H1 (cell line): ENCODE measurements at regions not wholly inside any gene's neighbourhood (a gene's known extent, or its start where the extent isn't known, plus 50 kb on each side); places are given as distances from the start of the nearest gene placed in this dataset.

Experiments
- CTCF ChIA-PET: fragments of 300-600 bp; sonication (Branson Sonifier 250); formaldehyde crosslinking; loops from one replicate; lab custom pipeline; 2021; ENCODE audit not compliant: partially characterized antibody; lab: Charles Lee
- POLR2A ChIA-PET: fragments of 300-600 bp; sonication (Branson Sonifier 250); formaldehyde crosslinking; loops from one replicate; lab custom pipeline; 2021; ENCODE audit warnings: inconsistent platforms; ENCODE audit not compliant: partially characterized antibody; lab: Charles Lee
- DNase-seq, 2 experiments: peaks; one replicate each; pipeline versions ENCODE4 v3.0.0 to v3.0.0-alpha.2; 2010 to 2022; ENCODE audit warnings: low spot score in 2 of 2, low read depth in 1 of 2, mixed read lengths in 1 of 2
- FAIRE-seq: peaks from 2 replicates; lab custom pipeline; 2011; peaks lifted over from hg19 to GRCh38; lab: Jason Lieb, UNC
- H2AFZ ChIP-seq: 2 replicates; pipeline ENCODE4 v1.8.1; 2012; ENCODE audit warnings: low read length, inconsistent platforms
- H2AK5ac ChIP-seq: 2 replicates; pipeline ENCODE4 v1.6.1; 2013; ENCODE audit warnings: low read depth, low read length
- H2BK120ac ChIP-seq: replicated peaks from 2 replicates; pipeline ENCODE3; 2013; ENCODE audit warnings: low read depth, low read length, inconsistent platforms
- H2BK12ac ChIP-seq: 2 replicates; pipeline ENCODE4 v1.6.1; 2013; ENCODE audit warnings: low read depth, low read length
- H2BK15ac ChIP-seq: 2 replicates; pipeline ENCODE4 v1.6.1; 2013; ENCODE audit warnings: low read length
- H2BK20ac ChIP-seq: 2 replicates; pipeline ENCODE4 v1.6.1; 2013; ENCODE audit warnings: low read length
- H2BK5ac ChIP-seq: 2 replicates; pipeline ENCODE4 v1.6.1; 2013; ENCODE audit warnings: low read depth, low read length
- H3K14ac ChIP-seq: 2 replicates; pipeline ENCODE4 v1.6.1; 2013; ENCODE audit warnings: inconsistent platforms; ENCODE audit not compliant: insufficient read length
- H3K18ac ChIP-seq: 2 replicates; pipeline ENCODE4 v1.6.1; 2013; ENCODE audit warnings: low read length; ENCODE audit errors: extremely low read depth
- H3K23ac ChIP-seq: 2 replicates; pipeline ENCODE4 v1.6.1; 2013; ENCODE audit warnings: inconsistent platforms; ENCODE audit not compliant: insufficient read length
- H3K23me2 ChIP-seq: 2 replicates; pipeline ENCODE4 v1.6.1; 2013; ENCODE audit warnings: low read depth, low read length
- H3K27ac ChIP-seq: 2 replicates; pipeline ENCODE4 v1.6.1; 2011; ENCODE audit warnings: low read depth, low read length, inconsistent platforms
- H3K27me3 ChIP-seq, 4 experiments: replicated peaks in 1 of 4; 1 replicate in 1 of 4; 2 replicates in 3 of 4; pipeline versions ENCODE4 v1.6.1 to v1.8.1; 2011 to 2013; ENCODE audit warnings: low read length in 3 of 4, mild to moderate bottlenecking in 3 of 4, inconsistent platforms in 2 of 4, mixed read lengths in 2 of 4, moderate library complexity in 1 of 4; ENCODE audit not compliant: control insufficient read depth in 3 of 4, insufficient read depth in 3 of 4; ENCODE audit errors: extremely low read depth in 1 of 4
- H3K36me3 ChIP-seq, 4 experiments: 2 replicates each; pipeline versions ENCODE4 v1.6.1 to v1.8.1; 2011 to 2013; ENCODE audit warnings: mild to moderate bottlenecking in 4 of 4, low read length in 3 of 4, moderate library complexity in 2 of 4, control low read depth in 1 of 4, inconsistent platforms in 1 of 4; ENCODE audit not compliant: insufficient read depth in 4 of 4, control insufficient read depth in 2 of 4
- H3K4ac ChIP-seq: replicated peaks from 2 replicates; pipeline ENCODE3; 2013; ENCODE audit warnings: low read length, low read depth, mixed read lengths, inconsistent platforms; ENCODE audit not compliant: insufficient read length
- H3K4me1 ChIP-seq, 4 experiments: replicated peaks in 1 of 4; 1 replicate in 1 of 4; 2 replicates in 3 of 4; pipeline versions ENCODE4 v1.6.1 to v1.8.1; 2011 to 2013; ENCODE audit warnings: low read length in 3 of 4, inconsistent platforms in 2 of 4, mixed read lengths in 1 of 4; ENCODE audit not compliant: insufficient read depth in 4 of 4, control insufficient read depth in 3 of 4
- H3K4me2 ChIP-seq, 2 experiments: 2 replicates each; pipeline versions ENCODE4 v1.6.1 to v1.8.1; 2011 to 2013; ENCODE audit warnings: low read depth in 2 of 2, low read length in 2 of 2, control low read depth in 1 of 2, inconsistent platforms in 1 of 2, mild to moderate bottlenecking in 1 of 2; ENCODE audit not compliant: insufficient read depth in 1 of 2
- H3K4me3 ChIP-seq, 4 experiments: fragments of 200-600, 300-600 bp in 1 of 4; sonication (generic), shearing (Covaris generic), sonication (Bioruptor Twin) in 1 of 4; 2 replicates each; pipeline versions ENCODE4 v1.5.1 to v1.8.1; 2011 to 2016; ENCODE audit warnings: low read length in 4 of 4, low read depth in 3 of 4, control low read depth in 2 of 4, inconsistent platforms in 2 of 4, mild to moderate bottlenecking in 2 of 4, mixed read lengths in 1 of 4, moderate library complexity in 1 of 4; ENCODE audit not compliant: insufficient read depth in 2 of 4; ENCODE audit errors: extremely low read depth in 1 of 4
- H3K56ac ChIP-seq: replicated peaks from 2 replicates; pipeline ENCODE3; 2013; ENCODE audit warnings: low read depth, mild to moderate bottlenecking, mixed read lengths, low read length, inconsistent platforms; ENCODE audit not compliant: insufficient read length
- H3K79me1 ChIP-seq: 2 replicates; pipeline ENCODE4 v1.6.1; 2013; ENCODE audit warnings: low read depth, low read length, control low read depth
- H3K79me2 ChIP-seq, 2 experiments: 2 replicates each; pipeline versions ENCODE4 v1.6.1 to v1.8.1; 2012 to 2013; ENCODE audit warnings: low read length in 2 of 2, mild to moderate bottlenecking in 2 of 2, inconsistent platforms in 1 of 2; ENCODE audit not compliant: insufficient read depth in 2 of 2, control insufficient read depth in 1 of 2
- H3K9ac ChIP-seq, 4 experiments: replicated peaks in 1 of 4; 1 replicate in 1 of 4; 2 replicates in 3 of 4; pipeline versions ENCODE4 v1.6.1 to v1.8.1; 2011 to 2013; ENCODE audit warnings: low read depth in 3 of 4, low read length in 3 of 4, control low read depth in 2 of 4, mild to moderate bottlenecking in 2 of 4, moderate library complexity in 2 of 4, inconsistent platforms in 1 of 4; ENCODE audit errors: extremely low read depth in 1 of 4
- H3K9me3 ChIP-seq, 2 experiments: 2 replicates each; pipeline versions ENCODE4 v1.6.1 to v1.8.1; 2012 to 2013; ENCODE audit warnings: mild to moderate bottlenecking in 2 of 2, moderate library complexity in 2 of 2, control low read depth in 1 of 2, inconsistent platforms in 1 of 2, low read depth in 1 of 2, low read length in 1 of 2, mixed read lengths in 1 of 2; ENCODE audit not compliant: insufficient read depth in 2 of 2
- H4K20me1 ChIP-seq, 2 experiments: replicated peaks in 1 of 2; 2 replicates each; pipeline versions ENCODE3 to v1.8.1; 2011 to 2013; ENCODE audit warnings: inconsistent platforms in 2 of 2, low read length in 2 of 2, mild to moderate bottlenecking in 1 of 2; ENCODE audit not compliant: insufficient read depth in 2 of 2, control insufficient read depth in 1 of 2
- H4K5ac ChIP-seq: 2 replicates; pipeline ENCODE4 v1.6.1; 2013; ENCODE audit warnings: low read length, low read depth, mixed read lengths, inconsistent platforms; ENCODE audit not compliant: insufficient read length
- H4K8ac ChIP-seq: 2 replicates; pipeline ENCODE4 v1.8.0; 2013; ENCODE audit warnings: mild to moderate bottlenecking, moderate library complexity, low read length, inconsistent platforms; ENCODE audit not compliant: insufficient read depth; ENCODE audit errors: extremely low read depth
- H4K91ac ChIP-seq: replicated peaks from 2 replicates; pipeline ENCODE3; 2013; ENCODE audit warnings: low read length, mixed read lengths, inconsistent platforms; ENCODE audit not compliant: insufficient read length
- CREB1 ChIP-seq: IDR thresholded peaks from 2 replicates; pipeline ENCODE4 v1.6.1; 2012; ENCODE audit warnings: inconsistent platforms
- EGR1 ChIP-seq: IDR thresholded peaks from 2 replicates; pipeline ENCODE4 v1.6.1; 2011; ENCODE audit warnings: low read depth, low read length, borderline replicate concordance
- KDM5A ChIP-seq: fragments of 200-600 bp; IDR thresholded peaks from 2 replicates; pipeline ENCODE4 v1.7.1; 2012; ENCODE audit warnings: mild to moderate bottlenecking, low read length, inconsistent platforms, mixed read lengths
- NRF1 ChIP-seq: IDR thresholded peaks from 2 replicates; pipeline ENCODE4 v1.6.1; 2011; ENCODE audit warnings: mild to moderate bottlenecking, low read depth, low read length, improper control_type of control experiment
- RXRA ChIP-seq: IDR thresholded peaks from 2 replicates; pipeline ENCODE4 v1.6.1; 2011; ENCODE audit warnings: low read depth, mild to moderate bottlenecking, low read length, moderate library complexity; ENCODE audit not compliant: insufficient read depth
- SAP30 ChIP-seq: fragments of 300-600 bp; sonication (generic); IDR thresholded peaks from 2 replicates; pipeline ENCODE4 v1.7.1; 2012; ENCODE audit warnings: low read length, moderate library complexity, mild to moderate bottlenecking, inconsistent platforms; ENCODE audit not compliant: insufficient read depth, insufficient replicate concordance
- TAF7 ChIP-seq: optimal IDR thresholded peaks from 2 replicates; pipeline ENCODE3; 2011; ENCODE audit warnings: low read depth, mild to moderate bottlenecking, inconsistent platforms, low read length, moderate library complexity, borderline replicate concordance
- ZNF274 ChIP-seq: IDR thresholded peaks from 2 replicates; pipeline ENCODE4 v1.7.0; 2012; ENCODE audit warnings: low read length, borderline replicate concordance; ENCODE audit errors: extremely low read depth
- WGBS, 2 experiments: shearing (Covaris generic) in 1 of 2; methylation state at CpG; one replicate each; pipeline versions ENCODE4 v1.1.6 to v1.1.7; 2013 to 2015; ENCODE audit warnings: low lambda C conversion rate in 2 of 2, mixed read lengths in 2 of 2, inconsistent platforms in 1 of 2, low coverage in 1 of 2, missing lambda C conversion rate in 1 of 2; ENCODE audit not compliant: insufficient replicate concordance in 2 of 2, insufficient coverage in 1 of 2, insufficient read length in 1 of 2; ENCODE audit errors: extremely low coverage in 1 of 2, missing lambda C conversion rate in 1 of 2; 5-methylcytosine and 5-hydroxymethylcytosine counted together
- TF ChIP-seq, protein P1 (sequence below): IDR thresholded peaks from 2 replicates; pipeline ENCODE4 v1.6.1; 2011; ENCODE audit warnings: low read length, improper control_type of control experiment

DNA sequence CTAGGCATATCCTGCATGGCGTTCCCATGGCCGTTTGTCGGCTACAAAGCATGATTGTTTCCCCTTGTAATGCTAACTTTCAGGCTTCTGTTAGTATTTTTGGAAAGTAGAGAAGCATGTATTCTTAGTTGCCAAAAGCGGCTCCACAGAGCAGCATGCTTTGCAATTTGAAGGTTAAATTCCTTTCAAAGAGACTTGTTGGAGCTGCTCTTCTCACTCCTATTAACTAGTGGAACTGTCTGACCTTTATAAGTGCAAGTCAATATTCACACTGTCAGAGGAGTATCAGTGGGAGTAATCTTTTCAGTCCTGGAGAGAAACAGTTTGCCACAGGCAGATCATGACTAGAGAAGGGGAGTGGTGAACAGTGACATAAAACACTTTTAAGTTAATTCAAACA is 656.1 kb upstream of the NOVA1 start:
- Histone ChIP-seq H4K91ac (no peak overlapping the region), H2BK15ac (no peak overlapping the region), H3K36me3 (no peaks in the 10 kb centered on the region), H4K5ac (no peak overlapping the region), H3K14ac (no peak overlapping the region), H3K23ac (no peak overlapping the region), H3K9me3 (no peaks in the 10 kb centered on the region), H3K4me1 (no peaks in the 10 kb centered on the region), H2BK20ac (no peak overlapping the region), H3K56ac (no peak overlapping the region), H2BK12ac (no peak overlapping the region), H3K4me3 (no peak overlapping the region), H3K79me2 (no peaks in the 10 kb centered on the region), H4K8ac (no peak overlapping the region), H2AFZ (0 out of 2 replicates have a peak overlapping the region, but pooled peaks have one; percentile 17), H3K79me1 (no peaks in the 10 kb centered on the region), H3K4ac (no peak overlapping the region), H2BK120ac (no peak overlapping the region), H3K27me3 (no peaks in the 10 kb centered on the region), H3K27ac (no peak overlapping the region), H4K20me1 (no peaks in the 10 kb centered on the region), H3K9ac (no peak overlapping the region), H3K23me2 (no peaks in the 10 kb centered on the region; the same call in 1 of the 2 replicates), H3K4me2 (no peak overlapping the region), H2BK5ac (no peak overlapping the region), H3K18ac (no peak overlapping the region), H2AK5ac (no peak overlapping the region)
- FAIRE-seq = no peak
- ChIA-PET POLR2A (no interaction called here), CTCF (no interaction called here)
- no peak for DNase-seq
- TF ChIP-seq NRF1 = no peak
- no peak for TF ChIP-seq TAF7
- no peak for TF ChIP-seq SAP30
- no peak for TF ChIP-seq EGR1
- TF ChIP-seq KDM5A = no peak
- no peak for TF ChIP-seq CREB1
- TF ChIP-seq, protein P1, sequence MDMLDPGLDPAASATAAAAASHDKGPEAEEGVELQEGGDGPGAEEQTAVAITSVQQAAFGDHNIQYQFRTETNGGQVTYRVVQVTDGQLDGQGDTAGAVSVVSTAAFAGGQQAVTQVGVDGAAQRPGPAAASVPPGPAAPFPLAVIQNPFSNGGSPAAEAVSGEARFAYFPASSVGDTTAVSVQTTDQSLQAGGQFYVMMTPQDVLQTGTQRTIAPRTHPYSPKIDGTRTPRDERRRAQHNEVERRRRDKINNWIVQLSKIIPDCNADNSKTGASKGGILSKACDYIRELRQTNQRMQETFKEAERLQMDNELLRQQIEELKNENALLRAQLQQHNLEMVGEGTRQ = no peak
- TF ChIP-seq ZNF274 = no peak
- TF ChIP-seq RXRA = no peak
- 88% methylated on average over 4 of the region's 4 CpGs; no CpG with 5 or more reads in 1 of the 2 experiments for WGBS, 2 experiments
